PFSK-1 (cell line): ENCODE measurements at regions not wholly inside any gene's neighbourhood (a gene's known extent, or its start where the extent isn't known, plus 50 kb on each side); places are given as distances from the start of the nearest gene placed in this dataset.

Experiments
- FOXP2 ChIP-seq: optimal IDR thresholded peaks from 2 replicates; pipeline ENCODE3; 2011; ENCODE audit warnings: borderline replicate concordance, control low read depth, inconsistent platforms; ENCODE audit not compliant: insufficient read depth; ENCODE audit errors: extremely low read length, extremely low read depth
- POLR2AphosphoS5 ChIP-seq: IDR thresholded peaks from 2 replicates; pipeline ENCODE4 v1.6.1; 2012; ENCODE audit warnings: low read depth, mild to moderate bottlenecking, control low read depth, low read length, moderate library complexity
- REST ChIP-seq, 2 experiments: IDR thresholded peaks; 2 replicates each; pipeline versions ENCODE4 v1.6.1 to v1.8.0; 2011 to 2012; ENCODE audit warnings: low read depth in 2 of 2, low read length in 2 of 2, control low read depth in 1 of 2, inconsistent platforms in 1 of 2, mild to moderate bottlenecking in 1 of 2, moderate library complexity in 1 of 2; ENCODE audit not compliant: insufficient read depth in 1 of 2
- SIN3A ChIP-seq: IDR thresholded peaks from 2 replicates; pipeline ENCODE4 v1.6.1; 2012; ENCODE audit warnings: mild to moderate bottlenecking, low read length, moderate library complexity, borderline replicate concordance; ENCODE audit not compliant: insufficient read depth
- TAF1 ChIP-seq: IDR thresholded peaks from 2 replicates; pipeline ENCODE4 v1.6.1; 2012; ENCODE audit warnings: low read length, control low read depth, borderline replicate concordance; ENCODE audit not compliant: insufficient read depth

DNA sequence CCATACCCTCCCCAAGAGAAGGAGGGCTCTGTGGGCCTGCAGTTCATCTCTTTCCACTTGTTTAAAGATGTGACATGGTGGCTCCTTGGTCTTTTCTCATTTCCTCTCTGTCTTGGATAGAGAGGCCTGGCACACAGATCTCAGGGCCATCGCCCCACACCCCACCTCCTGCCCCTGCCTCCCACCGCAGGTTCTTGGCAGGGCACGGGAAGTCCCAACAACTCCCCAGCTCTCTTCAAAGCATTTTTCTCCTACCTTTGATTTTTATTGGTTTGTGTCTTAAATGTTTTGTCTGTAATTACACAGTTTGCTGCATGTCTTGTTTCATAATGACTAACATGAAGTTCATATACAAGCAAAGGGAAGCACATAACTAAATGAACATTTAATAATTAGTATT, 178.5 kb upstream of the MSX2 start:
- TF ChIP-seq FOXP2 = no peak
- TF ChIP-seq TAF1 = no peak
- TF ChIP-seq POLR2AphosphoS5 = no peak
- TF ChIP-seq SIN3A = no peak
- no peak for TF ChIP-seq REST (IDR thresholded peaks at IDR 0.05; ENCODE audit: insufficient read depth in 1 of 2, low read depth in 2 of 2, low read length in 2 of 2)
